Thoracic aorta (tissue), 2 donors: ENCODE measurements at regions not wholly inside any gene's neighbourhood (a gene's known extent, or its start where the extent isn't known, plus 50 kb on each side); places are given as distances from the start of the nearest gene placed in this dataset.

Experiments
- ATAC-seq: fragments of 150-250 bp; one replicate; pipeline ENCODE4 v1.8.0; 2017; ENCODE audit warnings: low read depth; ENCODE audit not compliant: insufficient number of reproducible peaks, low FRiP score
- DNase-seq: peaks from one replicate; pipeline ENCODE4 v3.0.0-alpha.2; 2020; ENCODE audit warnings: low spot score
- H3K27ac ChIP-seq, 2 donors: fragments of 200-600 bp; sonication (generic); 1 replicate in 1 of 2; 2 replicates in 1 of 2; pipeline ENCODE4 v1.5.1; 2016; ENCODE audit warnings: mild to moderate bottlenecking in 2 of 2, moderate library complexity in 2 of 2
- H3K27me3 ChIP-seq: fragments of 200-600 bp; sonication (generic); replicated peaks from 2 replicates; pipeline ENCODE4 v1.6.0; 2016; ENCODE audit warnings: mild to moderate bottlenecking; ENCODE audit not compliant: insufficient read depth
- H3K36me3 ChIP-seq: fragments of 200-600 bp; sonication (generic); one replicate; pipeline ENCODE4 v1.5.1; 2016
- H3K4me1 ChIP-seq, 2 donors: fragments of 200-600 bp; sonication (generic); 1 replicate in 1 of 2; 2 replicates in 1 of 2; pipeline versions ENCODE4 v1.5.1 to v1.6.0; 2016; ENCODE audit warnings: low read depth in 2 of 2, mild to moderate bottlenecking in 1 of 2; ENCODE audit not compliant: control insufficient read depth in 1 of 2
- H3K4me3 ChIP-seq: fragments of 200-600 bp; sonication (generic); 2 replicates; pipeline ENCODE4 v1.5.1; 2016; ENCODE audit warnings: mild to moderate bottlenecking
- H3K9me3 ChIP-seq: fragments of 200-600 bp; sonication (generic); 2 replicates; pipeline ENCODE4 v1.5.1; 2016
- CTCF ChIP-seq: fragments of 200-600 bp; sonication (generic); IDR thresholded peaks from one replicate; pipeline ENCODE4 v1.5.1; 2019; ENCODE audit warnings: antibody characterized with exemption

DNA sequence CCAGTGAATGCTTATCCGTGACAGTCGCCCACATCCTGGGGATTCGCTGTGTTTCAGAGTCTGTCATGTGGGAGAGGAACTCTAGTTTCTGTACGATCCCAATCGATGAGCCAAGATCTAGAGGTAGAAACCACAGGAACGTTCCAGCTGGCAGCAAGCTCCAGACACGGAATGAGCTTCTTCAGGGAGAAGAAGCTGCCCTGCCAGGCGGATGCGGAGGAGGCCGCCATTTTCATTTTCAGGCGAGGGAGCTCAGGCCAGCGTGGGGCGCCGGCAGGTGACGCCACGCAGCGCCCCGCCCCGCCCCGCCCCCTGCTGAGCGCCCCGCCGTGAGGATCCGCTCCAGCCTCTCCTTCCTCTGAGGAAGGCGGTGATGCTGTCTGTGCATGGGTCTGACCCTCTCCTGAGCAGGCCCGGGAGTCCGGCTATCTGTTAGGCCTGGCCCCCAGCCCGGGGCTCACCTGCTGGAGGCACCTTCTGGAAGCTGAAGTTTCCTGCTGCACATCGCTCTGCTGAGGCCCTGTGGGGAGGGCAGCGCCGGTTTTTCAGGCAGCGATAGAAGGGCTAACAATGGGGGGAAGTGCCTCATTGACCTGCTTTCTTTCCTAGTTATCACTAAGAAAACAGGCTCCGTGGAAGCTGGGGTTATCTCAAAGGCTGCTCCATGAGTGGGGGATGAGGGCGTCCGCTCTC lies 147.5 kb downstream of the ERMARD start:
- TF ChIP-seq CTCF: no peak
- H3K4me1 ChIP-seq: no peaks in the 10 kb centered on the region
- no peaks in the 10 kb centered on the region for H3K27me3 ChIP-seq
- no peak for ATAC-seq
- H3K9me3 ChIP-seq: no peaks in the 10 kb centered on the region
- H3K27ac ChIP-seq: no peak overlapping the region
- no peak for DNase-seq
- no peaks in the 10 kb centered on the region for H3K36me3 ChIP-seq
- H3K4me3 ChIP-seq: no peak overlapping the region

DNA sequence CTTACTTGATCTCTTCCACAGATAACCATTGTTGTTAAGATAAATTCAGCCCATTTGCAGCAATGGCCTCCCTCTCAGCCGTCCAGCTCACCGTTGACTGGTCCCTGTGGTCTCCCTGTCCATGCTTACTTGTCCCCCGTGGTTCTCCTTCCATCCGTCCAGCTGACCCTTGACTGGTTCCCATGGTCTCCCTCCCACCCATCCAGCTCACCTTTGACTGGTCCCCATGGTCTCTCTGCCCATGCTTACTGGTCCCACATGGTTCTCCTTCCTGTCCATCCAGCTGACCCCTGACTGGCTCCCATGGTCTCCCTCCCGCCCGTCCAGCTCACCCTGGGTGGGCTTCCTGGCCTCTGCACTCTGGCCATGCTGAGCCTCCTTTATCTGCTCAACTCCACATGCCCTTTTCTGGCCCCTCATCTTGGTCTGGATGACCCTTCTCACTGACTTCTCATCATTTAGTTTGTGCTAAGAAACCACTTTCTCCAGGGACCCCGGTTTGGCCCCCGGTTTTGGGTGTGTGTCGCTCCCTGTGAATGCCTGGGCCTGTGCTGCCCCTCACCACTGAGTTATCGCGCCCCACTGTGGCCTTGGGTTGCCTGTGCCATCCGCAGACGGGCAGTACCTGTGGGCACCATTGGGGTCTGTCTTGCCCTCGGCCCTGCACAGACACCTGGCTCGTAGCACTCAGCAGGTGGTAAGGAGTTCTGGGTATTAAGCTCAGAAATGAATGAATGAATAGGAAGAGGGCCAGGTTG lies 146.4 kb downstream of the ERMARD start:
- Histone ChIP-seq H3K36me3 (no peaks in the 10 kb centered on the region), H3K4me1 (no peaks in the 10 kb centered on the region), H3K27ac (no peak overlapping the region), H3K4me3 (no peak overlapping the region), H3K27me3 (no peaks in the 10 kb centered on the region), H3K9me3 (no peaks in the 10 kb centered on the region)
- DNase-seq: no peak
- TF ChIP-seq CTCF: no peak
- ATAC-seq: no peak

- ATAC-seq (no peak), DNase-seq (no peak)
- H3K27me3 ChIP-seq: no peaks in the 10 kb centered on the region
- H3K4me1 ChIP-seq: no peaks in the 10 kb centered on the region
- no peak overlapping the region for H3K27ac ChIP-seq
- no peak for TF ChIP-seq CTCF
- H3K9me3 ChIP-seq: no peaks in the 10 kb centered on the region
- H3K4me3 ChIP-seq: no peak overlapping the region
- H3K36me3 ChIP-seq: no peaks in the 10 kb centered on the region
Measured at GRCh38 chr6:169896826-169897456, 145.5 kb downstream of the ERMARD start.

DNA sequence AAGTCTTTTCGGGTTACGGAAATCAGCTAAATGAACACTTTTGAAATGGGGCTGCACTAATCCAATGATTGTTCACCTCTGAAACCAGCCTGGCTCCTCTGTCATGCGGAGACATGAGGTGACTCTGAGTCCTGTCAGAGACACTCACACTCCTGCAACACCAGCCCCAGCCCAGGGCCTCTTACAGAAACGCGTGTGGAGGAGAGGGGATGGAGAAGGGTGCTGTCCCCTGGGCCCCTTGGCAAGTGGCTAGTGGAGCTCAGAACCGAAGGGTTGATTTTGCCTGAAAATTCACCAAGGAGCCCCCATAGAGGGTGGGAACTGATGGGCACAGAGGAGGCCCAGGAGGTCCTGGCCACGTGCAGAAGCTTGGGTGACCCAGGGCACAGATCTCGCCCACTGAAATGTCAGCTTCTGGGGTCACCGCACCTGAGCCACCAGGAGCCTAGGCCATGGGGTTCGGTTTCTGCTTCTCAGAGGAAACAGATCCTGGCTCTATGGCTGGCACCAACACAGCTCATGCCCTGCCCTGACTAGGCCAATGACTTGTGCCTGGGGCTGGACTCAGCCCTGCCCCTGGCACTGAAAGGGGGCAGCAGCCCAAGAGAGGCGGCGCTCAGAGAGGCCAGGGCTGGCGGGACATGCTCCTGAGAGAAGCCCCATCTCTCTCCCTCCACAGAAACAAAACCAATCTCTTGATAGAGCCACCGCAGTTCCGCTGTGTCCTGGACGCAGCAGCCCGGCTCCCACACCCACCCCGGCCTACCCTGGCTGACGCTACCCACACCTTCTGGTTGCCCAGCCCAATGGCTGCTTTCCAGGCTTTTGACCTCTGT lies 144.7 kb downstream of the ERMARD start:
- H3K4me3 ChIP-seq: no peak overlapping the region
- no peaks in the 10 kb centered on the region for H3K36me3 ChIP-seq
- H3K4me1 ChIP-seq: no peaks in the 10 kb centered on the region
- no peak overlapping the region for H3K27ac ChIP-seq
- H3K9me3 ChIP-seq: no peaks in the 10 kb centered on the region
- no peaks in the 10 kb centered on the region for H3K27me3 ChIP-seq
- no peak for TF ChIP-seq CTCF
- no peak for DNase-seq
- ATAC-seq: no peak
